Loucy (cell line): ENCODE measurements at regions not wholly inside any gene's neighbourhood (a gene's known extent, or its start where the extent isn't known, plus 50 kb on each side); places are given as distances from the start of the nearest gene placed in this dataset.

Source experiments
- H2AFZ ChIP-seq: fragments of 200-600 bp; sonication (generic); 2 replicates; pipeline ENCODE4 v1.6.0; 2016; ENCODE audit warnings: antibody characterized with exemption, mild to moderate bottlenecking, low read length, moderate library complexity
- H3F3A ChIP-seq: fragments of 200-600 bp; 2 replicates; pipeline ENCODE4 v1.6.0; 2016; ENCODE audit warnings: antibody characterized with exemption, low read depth, mild to moderate bottlenecking
- H3K27me3 ChIP-seq: fragments of 200-600 bp; sonication (generic); 2 replicates; pipeline ENCODE4 v1.6.1; 2014; ENCODE audit warnings: low read length, mild to moderate bottlenecking; ENCODE audit not compliant: insufficient read depth, poor library complexity, severe bottlenecking
- H3K36me3 ChIP-seq: fragments of 200-600 bp; sonication (generic); 2 replicates; pipeline ENCODE4 v1.6.1; 2016; ENCODE audit warnings: low read length; ENCODE audit not compliant: insufficient read depth
- H3K4me1 ChIP-seq: fragments of 200-600 bp; sonication (generic); 2 replicates; pipeline ENCODE4 v1.5.1; 2014; ENCODE audit warnings: low read length, mild to moderate bottlenecking; ENCODE audit not compliant: insufficient read depth, poor library complexity, severe bottlenecking
- H3K4me2 ChIP-seq: fragments of 200-600 bp; sonication (generic); 2 replicates; pipeline ENCODE4 v1.6.0; 2014; ENCODE audit warnings: antibody characterized with exemption, low read length, low read depth, mild to moderate bottlenecking; ENCODE audit not compliant: poor library complexity, severe bottlenecking
- H3K4me3 ChIP-seq: fragments of 200-600 bp; sonication (generic); 2 replicates; pipeline ENCODE4 v1.5.1; 2014; ENCODE audit warnings: low read length, mild to moderate bottlenecking, mixed read lengths; ENCODE audit not compliant: poor library complexity, severe bottlenecking
- H3K79me2 ChIP-seq: fragments of 200-600 bp; sonication (generic); 2 replicates; pipeline ENCODE4 v1.6.1; 2014; ENCODE audit warnings: low read length; ENCODE audit not compliant: insufficient read depth
- H3K9ac ChIP-seq: fragments of 200-600 bp; sonication (generic); 2 replicates; pipeline ENCODE4 v1.6.0; 2014; ENCODE audit warnings: mild to moderate bottlenecking, low read depth, low read length, moderate library complexity; ENCODE audit not compliant: poor library complexity, severe bottlenecking
- H3K9me2 ChIP-seq: fragments of 200-600 bp; sonication (generic); replicated peaks from 2 replicates; pipeline ENCODE4 v1.6.1; 2016; ENCODE audit warnings: low read depth, low read length, mixed read lengths
- H3K9me3 ChIP-seq: fragments of 200-600 bp; sonication (generic); 2 replicates; pipeline ENCODE4 v1.6.1; 2014; ENCODE audit warnings: mild to moderate bottlenecking, antibody characterized with exemption, low read length, low read depth; ENCODE audit not compliant: insufficient read depth
- H4K20me1 ChIP-seq: fragments of 200-600 bp; sonication (generic); 2 replicates; pipeline ENCODE4 v1.6.0; 2014; ENCODE audit warnings: antibody characterized with exemption, low read length, mild to moderate bottlenecking; ENCODE audit not compliant: insufficient read depth, poor library complexity, severe bottlenecking
- EZH2phosphoT487 ChIP-seq: fragments of 200-600 bp; IDR thresholded peaks from 2 replicates; pipeline ENCODE4 v1.6.1; 2018; ENCODE audit warnings: antibody characterized with exemption, mild to moderate bottlenecking, moderate library complexity, borderline replicate concordance
- TF ChIP-seq, protein P1 (sequence below): fragments of 200-600 bp; sonication (generic); conservative IDR thresholded peaks from 2 replicates; pipeline ENCODE4 v1.5.1; 2014; ENCODE audit warnings: mild to moderate bottlenecking, antibody characterized with exemption, low read length

DNA sequence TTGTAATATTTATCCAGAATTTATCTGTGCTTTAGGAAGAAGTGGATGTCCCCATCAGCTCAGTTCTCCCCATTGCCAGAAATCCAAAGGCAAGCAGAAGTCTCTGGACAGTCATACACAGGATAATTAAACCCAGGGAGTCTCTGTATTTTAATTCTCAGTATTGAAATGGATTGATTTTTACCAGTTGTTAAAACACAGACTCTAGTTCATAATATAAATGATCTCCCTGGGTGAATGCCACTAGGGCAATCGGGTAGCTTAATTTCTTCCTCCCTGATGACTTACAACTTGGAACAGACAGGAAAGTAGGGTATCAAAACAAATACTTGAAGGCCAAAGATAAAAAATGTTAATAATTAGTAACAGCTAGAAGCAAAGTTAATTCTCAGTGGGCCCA is 66.5 kb upstream of the DAP start:
- H3F3A ChIP-seq, result no peaks in the 10 kb centered on the region
- H3K79me2 ChIP-seq, result no peaks in the 10 kb centered on the region
- no peak overlapping the region for H3K9ac ChIP-seq
- H3K36me3 ChIP-seq, result no peaks in the 10 kb centered on the region
- H2AFZ ChIP-seq, result no peak overlapping the region
- H3K4me2 ChIP-seq, result no peak overlapping the region
- H3K27me3 ChIP-seq, result no peaks in the 10 kb centered on the region
- no peak overlapping the region for H3K4me3 ChIP-seq
- no peak for TF ChIP-seq EZH2phosphoT487
- TF ChIP-seq, protein P1, sequence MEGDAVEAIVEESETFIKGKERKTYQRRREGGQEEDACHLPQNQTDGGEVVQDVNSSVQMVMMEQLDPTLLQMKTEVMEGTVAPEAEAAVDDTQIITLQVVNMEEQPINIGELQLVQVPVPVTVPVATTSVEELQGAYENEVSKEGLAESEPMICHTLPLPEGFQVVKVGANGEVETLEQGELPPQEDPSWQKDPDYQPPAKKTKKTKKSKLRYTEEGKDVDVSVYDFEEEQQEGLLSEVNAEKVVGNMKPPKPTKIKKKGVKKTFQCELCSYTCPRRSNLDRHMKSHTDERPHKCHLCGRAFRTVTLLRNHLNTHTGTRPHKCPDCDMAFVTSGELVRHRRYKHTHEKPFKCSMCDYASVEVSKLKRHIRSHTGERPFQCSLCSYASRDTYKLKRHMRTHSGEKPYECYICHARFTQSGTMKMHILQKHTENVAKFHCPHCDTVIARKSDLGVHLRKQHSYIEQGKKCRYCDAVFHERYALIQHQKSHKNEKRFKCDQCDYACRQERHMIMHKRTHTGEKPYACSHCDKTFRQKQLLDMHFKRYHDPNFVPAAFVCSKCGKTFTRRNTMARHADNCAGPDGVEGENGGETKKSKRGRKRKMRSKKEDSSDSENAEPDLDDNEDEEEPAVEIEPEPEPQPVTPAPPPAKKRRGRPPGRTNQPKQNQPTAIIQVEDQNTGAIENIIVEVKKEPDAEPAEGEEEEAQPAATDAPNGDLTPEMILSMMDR, result no peak
- H3K9me2 ChIP-seq, result no peaks in the 10 kb centered on the region
- no peaks in the 10 kb centered on the region for H3K9me3 ChIP-seq
- H4K20me1 ChIP-seq, result no peaks in the 10 kb centered on the region
- no peaks in the 10 kb centered on the region for H3K4me1 ChIP-seq

GRCh38 chr5:10826971-10827370 is 65.9 kb upstream of the DAP start:
- no peaks in the 10 kb centered on the region for H3K36me3 ChIP-seq
- no peaks in the 10 kb centered on the region for H4K20me1 ChIP-seq
- H3F3A ChIP-seq, result no peaks in the 10 kb centered on the region
- no peaks in the 10 kb centered on the region for H3K9me3 ChIP-seq
- H3K27me3 ChIP-seq, result no peaks in the 10 kb centered on the region
- H3K4me2 ChIP-seq, result no peak overlapping the region
- H3K9ac ChIP-seq, result no peak overlapping the region
- no peaks in the 10 kb centered on the region for H3K79me2 ChIP-seq
- H3K9me2 ChIP-seq, result no peaks in the 10 kb centered on the region
- H2AFZ ChIP-seq, result no peak overlapping the region
- H3K4me3 ChIP-seq, result no peak overlapping the region
- TF ChIP-seq, protein P1, result no peak
- no peak for TF ChIP-seq EZH2phosphoT487
- no peaks in the 10 kb centered on the region for H3K4me1 ChIP-seq

- no peak for TF ChIP-seq EZH2phosphoT487
- TF ChIP-seq, protein P1, result peak; percentile 59
- Histone ChIP-seq H2AFZ (no peak overlapping the region), H3K9me2 (no peaks in the 10 kb centered on the region)
Observed at GRCh38 chr5:10825897-10826644, 65.0 kb upstream of the DAP start.

More at GRCh38 chr5:10825897-10826644, 65.0 kb upstream of the DAP start:
- Histone ChIP-seq H3K9me3 (no peaks in the 10 kb centered on the region), H3K27me3 (no peaks in the 10 kb centered on the region), H3K9ac (no peak overlapping the region), H3K4me3 (no peak overlapping the region), H3F3A (no peaks in the 10 kb centered on the region), H3K79me2 (no peaks in the 10 kb centered on the region), H3K4me2 (no peak overlapping the region), H4K20me1 (no peaks in the 10 kb centered on the region), H3K36me3 (no peaks in the 10 kb centered on the region), H3K4me1 (no peaks in the 10 kb centered on the region)
